SH-SY5Y (cell line): ENCODE measurements at regions not wholly inside any gene's neighbourhood (a gene's known extent, or its start where the extent isn't known, plus 50 kb on each side); places are given as distances from the start of the nearest gene placed in this dataset.

Experiments
- GATA2 ChIP-seq: IDR thresholded peaks from 2 replicates; pipeline ENCODE4 v1.6.1; 2011; ENCODE audit warnings: mild to moderate bottlenecking, low read depth, low read length
- GATA3 ChIP-seq: IDR thresholded peaks from 2 replicates; pipeline ENCODE4 v1.6.1; 2011; ENCODE audit warnings: low read depth, mild to moderate bottlenecking, low read length, moderate library complexity

DNA sequence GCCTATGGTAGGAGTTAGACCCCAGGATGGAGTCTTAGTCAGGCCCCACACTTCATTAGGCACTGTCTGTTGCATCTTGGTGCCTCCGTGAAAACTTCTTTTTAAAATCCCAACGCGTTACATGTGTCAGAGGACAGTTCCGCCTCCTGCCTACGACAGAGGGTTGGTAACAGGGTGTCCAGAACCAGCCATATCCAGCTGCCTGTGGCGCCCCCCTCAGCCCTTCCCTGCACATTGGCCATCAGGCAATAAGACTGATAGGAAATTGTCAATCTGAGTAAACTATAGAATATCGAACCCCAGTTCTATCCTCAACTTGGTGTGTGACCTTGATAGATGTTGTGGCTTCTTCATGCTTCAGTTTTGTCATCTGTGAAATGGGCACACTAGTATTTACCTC, 108.6 kb upstream of the CSF3R start:
- TF ChIP-seq GATA3: no peak
- TF ChIP-seq GATA2: no peak
